NCI-H524 treated with DMSO at 0.1 percent for 48 hours (cell line): ENCODE measurements at regions not wholly inside any gene's neighbourhood (a gene's known extent, or its start where the extent isn't known, plus 50 kb on each side); places are given as distances from the start of the nearest gene placed in this dataset.
A peak's percentile ranks its signal among the peaks of the same experiment; 100 is the strongest.

Experiments used
- DNase-seq: peaks from one replicate; lab custom pipeline; 2025; lab: John Stamatoyannopoulos, UW

GRCh38 chr17:79243996-79244395, 169.4 kb downstream of the ENGASE start:
- no peak for DNase-seq

GRCh38 chr17:79243603-79243990, 169.0 kb downstream of the ENGASE start:
- no peak for DNase-seq

GRCh38 chr17:79242873-79243602, 168.4 kb downstream of the ENGASE start:
- DNase-seq = no peak

- DNase-seq = no peak
Observed at GRCh38 chr17:79242393-79242792, 167.8 kb downstream of the ENGASE start.

- no peak for DNase-seq
Observed at GRCh38 chr17:79241616-79242015, 167.0 kb downstream of the ENGASE start.

GRCh38 chr17:79239205-79239604, 164.6 kb downstream of the ENGASE start:
- DNase-seq = no peak

GRCh38 chr17:79237448-79238053, 162.9 kb downstream of the ENGASE start:
- DNase-seq = no peak

- DNase-seq = no peak
Observed at GRCh38 chr17:79235808-79236207, 161.2 kb downstream of the ENGASE start.

- no peak for DNase-seq
Observed at GRCh38 chr17:79233916-79234551, 159.4 kb downstream of the ENGASE start.

GRCh38 chr17:79232957-79233356, 158.3 kb downstream of the ENGASE start:
- no peak for DNase-seq

- DNase-seq = no peak
Observed at GRCh38 chr17:79231766-79232287, 157.2 kb downstream of the ENGASE start.

- DNase-seq = no peak
Observed at GRCh38 chr17:79230576-79230975, 156.0 kb downstream of the ENGASE start.

- DNase-seq = no peak
Observed at GRCh38 chr17:79226037-79226436, 151.4 kb downstream of the ENGASE start.

- no peak for DNase-seq
Observed at GRCh38 chr17:79224903-79225302, 150.3 kb downstream of the ENGASE start.

GRCh38 chr17:79224476-79224875, 149.9 kb downstream of the ENGASE start:
- DNase-seq = no peak

- peak; percentile 70 for DNase-seq
Observed at GRCh38 chr17:79223953-79224352, 149.3 kb downstream of the ENGASE start.

GRCh38 chr17:79223471-79223870, 148.8 kb downstream of the ENGASE start:
- DNase-seq = no peak

GRCh38 chr17:79221597-79221996, 147.0 kb downstream of the ENGASE start:
- no peak for DNase-seq

GRCh38 chr17:79220713-79221291, 146.2 kb downstream of the ENGASE start:
- no peak for DNase-seq

- no peak for DNase-seq
Observed at GRCh38 chr17:79220201-79220712, 145.6 kb downstream of the ENGASE start.

GRCh38 chr17:79219208-79219935, 144.7 kb downstream of the ENGASE start:
- DNase-seq = no peak

GRCh38 chr17:79218825-79219200, 144.2 kb downstream of the ENGASE start:
- DNase-seq = no peak
